T-helper 2 cell treated with Interferon-gamma antibody and Interleukin-4, amounts not matched to agents 5 μg/mL and 100 μg/mL, for 36 hours (primary cell): ENCODE measurements at regions not wholly inside any gene's neighbourhood (a gene's known extent, or its start where the extent isn't known, plus 50 kb on each side); places are given as distances from the start of the nearest gene placed in this dataset.

Experiments
- DNase-seq: peaks from one replicate; pipeline ENCODE4 v3.0.0; 2021; ENCODE audit warnings: low spot score
- H3K27ac Mint-ChIP-seq: one replicate; pipeline ENCODE4 v1.8.0; 2021; ENCODE audit warnings: mild to moderate bottlenecking, mixed read lengths
- H3K27me3 Mint-ChIP-seq: one replicate; pipeline ENCODE4 v1.8.0; 2021; ENCODE audit warnings: low read depth, mixed read lengths
- H3K36me3 Mint-ChIP-seq: one replicate; pipeline ENCODE4 v1.8.0; 2021; ENCODE audit warnings: low read depth, mixed read lengths
- H3K4me1 Mint-ChIP-seq: one replicate; pipeline ENCODE4 v1.8.0; 2021; ENCODE audit warnings: low read depth, mixed read lengths
- H3K4me3 Mint-ChIP-seq: one replicate; pipeline ENCODE4 v1.8.0; 2022; ENCODE audit warnings: mild to moderate bottlenecking, moderate library complexity, mixed read lengths
- H3K9me3 Mint-ChIP-seq: one replicate; pipeline ENCODE4 v1.8.0; 2021; ENCODE audit warnings: mixed read lengths

DNA sequence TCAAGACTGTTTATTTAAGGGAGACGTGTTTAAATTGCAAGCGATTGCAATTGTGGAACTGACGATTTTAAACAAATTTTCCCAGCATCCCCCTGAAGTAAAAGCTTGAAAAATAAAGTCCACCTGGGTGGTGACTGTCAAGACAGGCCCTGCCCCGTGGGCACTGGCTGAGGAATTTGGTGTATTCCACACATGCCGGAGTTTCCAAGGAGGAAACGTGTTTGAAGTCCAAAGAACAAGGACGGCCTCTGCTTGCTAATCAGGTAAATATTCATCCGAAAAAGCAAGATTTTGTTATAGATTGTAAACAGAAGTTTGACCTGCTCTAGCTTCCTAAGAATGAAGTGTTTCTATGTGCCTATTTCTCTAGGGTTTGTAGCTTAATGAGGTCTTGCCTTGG, 505.1 kb downstream of the QKI start:
- Mint-ChIP-seq H3K36me3 (no peaks in the 10 kb centered on the region), H3K4me3 (no peak overlapping the region), H3K9me3 (no peaks in the 10 kb centered on the region), H3K4me1 (no peaks in the 10 kb centered on the region), H3K27me3 (no peaks in the 10 kb centered on the region), H3K27ac (no peak overlapping the region)
- DNase-seq: no peak

- Mint-ChIP-seq H3K27ac (no peak overlapping the region), H3K4me3 (no peak overlapping the region), H3K4me1 (no peaks in the 10 kb centered on the region), H3K27me3 (no peaks in the 10 kb centered on the region), H3K36me3 (no peaks in the 10 kb centered on the region), H3K9me3 (no peaks in the 10 kb centered on the region)
- DNase-seq: no peak
These were observed 502.0 kb downstream of the QKI start for GRCh38 chr6:163916315-163917081.

- Mint-ChIP-seq H3K27me3 (no peaks in the 10 kb centered on the region), H3K4me1 (no peaks in the 10 kb centered on the region), H3K9me3 (no peaks in the 10 kb centered on the region), H3K36me3 (no peaks in the 10 kb centered on the region), H3K4me3 (no peak overlapping the region), H3K27ac (no peak overlapping the region)
- DNase-seq: no peak
These were observed 500.6 kb downstream of the QKI start for GRCh38 chr6:163915131-163915530.

DNA sequence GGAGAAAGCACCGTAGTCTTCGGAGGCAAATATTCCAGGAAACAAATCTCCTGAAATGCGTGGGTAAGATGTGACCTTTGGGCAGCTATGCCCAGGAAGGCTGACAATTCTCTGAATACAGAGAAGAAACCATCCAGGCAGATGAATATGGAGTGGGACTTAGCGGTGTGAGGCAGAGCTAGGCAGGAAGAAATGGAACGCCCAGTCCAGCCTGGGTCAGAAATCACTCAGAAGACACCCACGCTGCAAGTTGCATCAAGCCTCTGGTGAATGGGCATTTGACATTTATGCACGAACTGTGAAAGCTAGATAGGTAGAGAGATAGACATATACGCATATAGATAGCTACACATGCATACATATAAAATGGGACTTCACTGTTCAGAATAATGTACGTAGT, 498.5 kb downstream of the QKI start:
- Mint-ChIP-seq H3K36me3 (no peaks in the 10 kb centered on the region), H3K27me3 (no peaks in the 10 kb centered on the region), H3K4me3 (no peak overlapping the region), H3K27ac (no peak overlapping the region), H3K4me1 (no peaks in the 10 kb centered on the region), H3K9me3 (no peaks in the 10 kb centered on the region)
- no peak for DNase-seq

- DNase-seq: no peak
These were observed 491.6 kb downstream of the QKI start for GRCh38 chr6:163906006-163906710.

DNA sequence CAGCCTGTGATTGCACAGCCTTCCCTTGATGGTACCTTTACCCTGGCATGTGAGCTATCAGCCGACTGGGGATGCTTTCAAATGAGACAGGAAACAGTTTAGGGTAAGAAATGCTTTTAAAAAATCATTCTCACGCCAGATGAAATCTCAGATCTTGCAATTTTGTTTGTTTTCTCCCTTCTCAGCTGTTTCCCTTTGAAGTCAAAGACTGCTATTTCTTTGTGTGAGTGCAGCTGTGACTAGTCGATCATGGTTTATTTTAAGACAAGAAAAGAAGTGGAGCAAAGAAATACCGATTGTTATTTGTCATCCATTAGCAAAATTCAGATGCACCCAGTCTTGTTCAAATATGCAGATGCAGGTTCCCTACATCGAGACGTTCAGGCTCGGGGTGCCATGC, 489.7 kb downstream of the QKI start:
- Mint-ChIP-seq H3K27ac (no peak overlapping the region), H3K27me3 (no peaks in the 10 kb centered on the region), H3K9me3 (no peaks in the 10 kb centered on the region), H3K4me1 (no peaks in the 10 kb centered on the region), H3K4me3 (no peak overlapping the region), H3K36me3 (no peaks in the 10 kb centered on the region)
- DNase-seq: no peak

More at GRCh38 chr6:163906006-163906710, 491.6 kb downstream of the QKI start:
- Mint-ChIP-seq H3K4me1 (no peaks in the 10 kb centered on the region), H3K36me3 (no peaks in the 10 kb centered on the region), H3K27ac (no peak overlapping the region), H3K9me3 (no peaks in the 10 kb centered on the region), H3K4me3 (no peak overlapping the region), H3K27me3 (no peaks in the 10 kb centered on the region)

DNA sequence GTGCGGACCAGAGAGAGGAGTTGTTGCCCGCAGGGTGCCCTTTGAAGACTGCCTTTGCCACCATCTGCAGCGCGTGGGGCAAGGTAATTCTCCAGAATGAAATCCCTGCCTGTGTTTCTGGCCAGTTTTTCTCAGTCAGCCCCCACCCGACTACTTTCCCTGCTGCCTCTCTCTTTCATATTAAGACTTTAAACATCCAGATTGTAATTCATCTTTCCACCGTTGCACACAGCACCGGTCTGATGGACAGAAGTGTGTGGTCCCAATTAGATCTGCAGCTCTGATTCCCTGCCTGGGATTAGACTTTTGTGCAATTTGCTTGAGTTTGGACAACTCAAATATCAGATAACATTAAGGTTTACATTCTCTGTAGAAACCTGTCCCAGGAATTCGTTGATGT, 489.0 kb downstream of the QKI start:
- Mint-ChIP-seq H3K27ac (no peak overlapping the region), H3K9me3 (no peaks in the 10 kb centered on the region), H3K27me3 (no peaks in the 10 kb centered on the region), H3K36me3 (no peaks in the 10 kb centered on the region), H3K4me3 (no peak overlapping the region), H3K4me1 (no peaks in the 10 kb centered on the region)
- no peak for DNase-seq

- no peak overlapping the region for H3K4me3 Mint-ChIP-seq
- DNase-seq: no peak
- no peaks in the 10 kb centered on the region for H3K4me1 Mint-ChIP-seq
- H3K27me3 Mint-ChIP-seq: no peaks in the 10 kb centered on the region
- H3K9me3 Mint-ChIP-seq: no peaks in the 10 kb centered on the region
- no peaks in the 10 kb centered on the region for H3K36me3 Mint-ChIP-seq
- no peak overlapping the region for H3K27ac Mint-ChIP-seq
These were observed 488.5 kb downstream of the QKI start for GRCh38 chr6:163902993-163903392.

GRCh38 chr6:163901681-163902080, 487.2 kb downstream of the QKI start:
- no peaks in the 10 kb centered on the region for H3K9me3 Mint-ChIP-seq
- no peak for DNase-seq

DNA sequence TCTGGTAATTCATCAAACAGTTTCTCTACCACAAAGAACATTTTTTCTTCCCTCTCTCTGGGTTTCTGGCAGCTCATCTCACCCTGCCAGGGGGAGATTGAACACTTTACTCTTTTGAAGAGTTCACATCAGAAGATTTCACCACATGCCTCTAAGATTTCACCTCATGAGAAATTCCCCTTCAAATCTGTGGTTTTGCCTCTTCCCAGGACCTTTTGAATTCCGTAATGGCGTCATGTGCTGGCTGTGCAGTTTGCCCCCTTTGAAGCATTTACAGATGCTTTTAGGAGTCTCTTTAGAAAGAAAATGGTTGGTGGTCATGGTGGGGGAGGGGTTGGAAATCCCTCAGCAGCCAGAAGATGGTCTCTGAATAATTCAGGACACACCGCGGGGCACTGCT, 486.1 kb downstream of the QKI start:
- no peak overlapping the region for H3K4me3 Mint-ChIP-seq
- H3K27me3 Mint-ChIP-seq: no peaks in the 10 kb centered on the region
- H3K4me1 Mint-ChIP-seq: no peaks in the 10 kb centered on the region
- no peaks in the 10 kb centered on the region for H3K9me3 Mint-ChIP-seq
- no peak for DNase-seq
- H3K36me3 Mint-ChIP-seq: no peaks in the 10 kb centered on the region
- no peak overlapping the region for H3K27ac Mint-ChIP-seq

More at GRCh38 chr6:163901681-163902080, 487.2 kb downstream of the QKI start:
- no peak overlapping the region for H3K27ac Mint-ChIP-seq
- no peak overlapping the region for H3K4me3 Mint-ChIP-seq
- no peaks in the 10 kb centered on the region for H3K36me3 Mint-ChIP-seq
- no peaks in the 10 kb centered on the region for H3K4me1 Mint-ChIP-seq
- no peaks in the 10 kb centered on the region for H3K27me3 Mint-ChIP-seq

GRCh38 chr6:163897669-163898068, 483.2 kb downstream of the QKI start:
- Mint-ChIP-seq H3K27me3 (no peaks in the 10 kb centered on the region), H3K4me1 (no peaks in the 10 kb centered on the region), H3K36me3 (no peaks in the 10 kb centered on the region)

DNA sequence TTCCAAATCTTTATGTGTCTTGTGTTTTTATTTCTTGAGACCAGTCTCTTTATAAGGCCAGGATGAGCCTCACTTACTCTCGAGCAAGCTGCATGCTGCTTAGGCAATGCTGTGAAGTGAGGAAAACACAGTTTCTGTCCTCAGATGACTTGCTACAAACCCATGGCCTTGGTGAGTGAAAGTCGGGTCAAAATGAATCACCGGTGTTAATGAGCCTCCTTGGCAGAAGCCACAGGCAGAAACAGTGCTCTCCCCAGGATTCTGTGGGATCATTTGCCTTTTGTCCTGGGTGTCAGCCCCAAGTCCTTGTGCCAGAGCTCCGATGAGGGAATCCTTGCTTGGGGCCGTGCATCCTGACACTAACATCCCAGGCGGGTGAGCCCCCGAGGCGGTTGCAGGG, 482.5 kb downstream of the QKI start:
- Mint-ChIP-seq H3K27me3 (no peaks in the 10 kb centered on the region), H3K9me3 (no peaks in the 10 kb centered on the region), H3K36me3 (no peaks in the 10 kb centered on the region), H3K4me3 (no peak overlapping the region), H3K27ac (no peak overlapping the region), H3K4me1 (no peaks in the 10 kb centered on the region)
- no peak for DNase-seq

More at GRCh38 chr6:163897669-163898068, 483.2 kb downstream of the QKI start:
- H3K4me3 Mint-ChIP-seq: no peak overlapping the region
- H3K27ac Mint-ChIP-seq: no peak overlapping the region
- H3K9me3 Mint-ChIP-seq: no peaks in the 10 kb centered on the region
- no peak for DNase-seq

- Mint-ChIP-seq H3K27ac (no peak overlapping the region), H3K27me3 (no peaks in the 10 kb centered on the region), H3K4me3 (no peak overlapping the region), H3K9me3 (no peaks in the 10 kb centered on the region), H3K36me3 (no peaks in the 10 kb centered on the region), H3K4me1 (no peaks in the 10 kb centered on the region)
- DNase-seq: no peak
These were observed 480.6 kb downstream of the QKI start for GRCh38 chr6:163895162-163895561.

DNA sequence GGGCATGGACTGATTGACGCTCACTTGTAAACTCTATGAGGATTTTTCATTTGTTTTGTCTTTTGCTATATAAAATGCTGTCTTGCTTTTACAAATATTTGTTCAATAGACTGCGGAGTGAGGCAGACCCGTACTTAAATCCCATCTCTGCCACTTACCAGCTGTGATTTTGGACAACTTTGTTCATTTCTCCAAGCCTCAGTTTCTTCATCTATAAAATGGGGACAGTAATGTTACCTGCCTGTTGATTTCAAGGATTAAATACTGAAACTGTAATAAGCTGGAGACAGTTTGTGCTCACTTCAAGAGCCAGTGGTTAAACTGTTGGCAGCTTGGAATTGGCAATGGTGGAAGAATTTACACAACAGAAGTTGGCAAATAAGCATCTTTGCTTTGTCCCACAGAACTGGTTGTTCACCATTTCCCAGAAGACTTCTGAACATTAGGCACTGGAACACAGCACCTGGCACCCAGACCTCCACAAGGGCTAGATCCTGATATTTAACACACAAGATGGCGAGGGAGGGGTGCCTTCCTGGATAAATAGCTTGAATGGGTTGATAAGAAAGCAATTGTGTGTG, 479.2 kb downstream of the QKI start:
- Mint-ChIP-seq H3K36me3 (no peaks in the 10 kb centered on the region), H3K27ac (no peak overlapping the region), H3K27me3 (no peaks in the 10 kb centered on the region), H3K4me3 (no peak overlapping the region), H3K9me3 (no peaks in the 10 kb centered on the region), H3K4me1 (no peaks in the 10 kb centered on the region)
- no peak for DNase-seq
